Panc1 (cell line): ENCODE measurements at regions not wholly inside any gene's neighbourhood (a gene's known extent, or its start where the extent isn't known, plus 50 kb on each side); places are given as distances from the start of the nearest gene placed in this dataset.

Experiments used
- ATAC-seq: fragments of 200-7000 bp; cut with Tn5 transposase; 2 replicates; pipeline ENCODE4 v1.9.1; 2020; ENCODE audit warnings: mild to moderate bottlenecking, moderate library complexity
- BruUV-seq: library from RNA; stranded (reverse); fragments of 400-500 nt; replicated peaks from 2 replicates; lab custom pipeline; 2021; lab: Mats Ljungman, UMichigan
- CTCF ChIA-PET: fragments of 300-600 bp; sonication (Branson Sonifier 250); formaldehyde crosslinking; loops from one replicate; lab custom pipeline; 2022; ENCODE audit warnings: antibody characterized with exemption; lab: Charles Lee
- POLR2A ChIA-PET: fragments of 300-600 bp; sonication (Branson Sonifier 250); formaldehyde crosslinking; loops from one replicate; lab custom pipeline; 2022; ENCODE audit warnings: antibody characterized with exemption; lab: Charles Lee
- DNase-seq: peaks from one replicate; pipeline ENCODE4 v3.0.0-alpha.2; 2010; ENCODE audit warnings: low read depth, low spot score
- H3K27ac ChIP-seq: 2 replicates; pipeline ENCODE4 v1.5.1; 2011; ENCODE audit warnings: mild to moderate bottlenecking, low read length, inconsistent platforms
- H3K27me3 ChIP-seq: fragments of 200-500 bp; sonication (Bioruptor generic); 2 replicates; pipeline ENCODE4 v1.6.0; 2014; ENCODE audit warnings: low read length, inconsistent platforms; ENCODE audit not compliant: control insufficient read depth, insufficient read depth
- H3K36me3 ChIP-seq: fragments of 200-500 bp; sonication (Bioruptor generic); 2 replicates; pipeline ENCODE4 v1.5.1; 2014; ENCODE audit warnings: inconsistent platforms, mild to moderate bottlenecking, low read length, moderate library complexity; ENCODE audit not compliant: control insufficient read depth, insufficient read depth
- H3K4me1 ChIP-seq: 2 replicates; pipeline ENCODE4 v1.5.1; 2011; ENCODE audit warnings: inconsistent platforms, mild to moderate bottlenecking, low read length, moderate library complexity; ENCODE audit not compliant: control insufficient read depth, insufficient read depth
- H3K4me3 ChIP-seq, 2 experiments: 2 replicates each; pipeline ENCODE4 v1.5.1; 2011 to 2012; ENCODE audit warnings: low read depth in 2 of 2, low read length in 2 of 2, mild to moderate bottlenecking in 2 of 2, inconsistent platforms in 1 of 2, moderate library complexity in 1 of 2
- H3K9me3 ChIP-seq: fragments of 200-500 bp; sonication (Bioruptor generic); 2 replicates; pipeline ENCODE4 v1.5.1; 2014; ENCODE audit warnings: low read depth, mild to moderate bottlenecking, inconsistent platforms, low read length, moderate library complexity; ENCODE audit not compliant: control insufficient read depth, insufficient read depth
- POLR2AphosphoS5 ChIP-seq: IDR thresholded peaks from 2 replicates; pipeline ENCODE4 v1.6.1; 2012; ENCODE audit warnings: mild to moderate bottlenecking, low read depth, low read length, moderate library complexity
- SIN3A ChIP-seq: IDR thresholded peaks from 2 replicates; pipeline ENCODE4 v1.6.1; 2012; ENCODE audit warnings: low read depth, mild to moderate bottlenecking, low read length, moderate library complexity, borderline replicate concordance; ENCODE audit not compliant: insufficient read depth
- TCF7L2 ChIP-seq: IDR thresholded peaks from 2 replicates; pipeline ENCODE4 v1.6.1; 2011; ENCODE audit warnings: mild to moderate bottlenecking, low read depth, low read length, inconsistent platforms
- in situ Hi-C: cut with HindIII; loops from 2 replicates; pipeline ENCODE4 v1.10.0; 2016; ENCODE audit warnings: low sequenced_read_pairs, low pct_unique_long_range_greater_than_20kb
- intact Hi-C: fragments of 100-400 bp; cut with micrococcal nuclease; formaldehyde crosslinking; loops from one replicate; pipeline ENCODE4 v1.10.0; 2022; ENCODE audit not compliant: unreplicated experiment
- TF ChIP-seq, protein P1 (sequence below): fragments of 450-650 bp; IDR thresholded peaks from 2 replicates; pipeline ENCODE4 v1.5.1; 2017; ENCODE audit warnings: mild to moderate bottlenecking
- TF ChIP-seq, protein P2 (sequence below), 2 experiments: IDR thresholded peaks; 2 replicates each; pipeline ENCODE4 v1.6.1; 2011 to 2012; ENCODE audit warnings: low read depth in 2 of 2, control low read depth in 1 of 2, low read length in 1 of 2, mild to moderate bottlenecking in 1 of 2, moderate library complexity in 1 of 2; ENCODE audit not compliant: insufficient read depth in 1 of 2

DNA sequence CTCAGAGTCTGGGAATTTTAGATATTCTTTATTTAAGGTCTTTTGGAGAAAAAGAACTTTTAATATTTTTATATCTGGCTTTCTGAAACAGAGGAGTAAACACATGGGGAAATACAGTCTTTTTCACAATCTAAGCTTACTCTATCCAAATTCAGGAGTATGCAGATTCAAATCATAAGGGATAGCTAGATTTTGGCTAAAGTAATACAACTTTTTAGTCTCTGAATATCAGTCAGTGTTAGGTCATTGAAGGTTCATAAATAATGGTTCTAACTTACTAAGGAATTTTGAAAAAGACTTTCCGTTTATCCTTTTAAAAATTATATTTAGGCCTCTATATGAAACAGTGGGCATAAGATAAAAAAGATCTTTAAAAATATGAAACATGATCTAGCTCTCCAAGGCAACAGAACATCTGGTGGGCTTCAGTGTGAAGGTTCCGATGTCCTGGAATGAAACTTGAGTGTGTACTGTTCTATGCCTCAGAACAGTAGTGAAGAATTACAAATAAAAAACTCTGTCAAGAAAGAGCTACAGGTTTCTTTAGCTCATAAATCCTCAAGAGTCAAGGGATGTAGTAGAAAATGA lies 165.2 kb upstream of the PDGFD start:
- no peaks in the 10 kb centered on the region for H3K27me3 ChIP-seq
- no peaks in the 10 kb centered on the region for H3K4me1 ChIP-seq
- H3K27ac ChIP-seq, result no peak overlapping the region
- ATAC-seq (no peak), DNase-seq (no peak)
- no peak overlapping the region for H3K4me3 ChIP-seq
- intact Hi-C loops (no loop called here), in situ Hi-C loops (no loop called here)
- TF ChIP-seq TCF7L2 (no peak), SIN3A (no peak), POLR2AphosphoS5 (no peak)
- TF ChIP-seq, protein P1, sequence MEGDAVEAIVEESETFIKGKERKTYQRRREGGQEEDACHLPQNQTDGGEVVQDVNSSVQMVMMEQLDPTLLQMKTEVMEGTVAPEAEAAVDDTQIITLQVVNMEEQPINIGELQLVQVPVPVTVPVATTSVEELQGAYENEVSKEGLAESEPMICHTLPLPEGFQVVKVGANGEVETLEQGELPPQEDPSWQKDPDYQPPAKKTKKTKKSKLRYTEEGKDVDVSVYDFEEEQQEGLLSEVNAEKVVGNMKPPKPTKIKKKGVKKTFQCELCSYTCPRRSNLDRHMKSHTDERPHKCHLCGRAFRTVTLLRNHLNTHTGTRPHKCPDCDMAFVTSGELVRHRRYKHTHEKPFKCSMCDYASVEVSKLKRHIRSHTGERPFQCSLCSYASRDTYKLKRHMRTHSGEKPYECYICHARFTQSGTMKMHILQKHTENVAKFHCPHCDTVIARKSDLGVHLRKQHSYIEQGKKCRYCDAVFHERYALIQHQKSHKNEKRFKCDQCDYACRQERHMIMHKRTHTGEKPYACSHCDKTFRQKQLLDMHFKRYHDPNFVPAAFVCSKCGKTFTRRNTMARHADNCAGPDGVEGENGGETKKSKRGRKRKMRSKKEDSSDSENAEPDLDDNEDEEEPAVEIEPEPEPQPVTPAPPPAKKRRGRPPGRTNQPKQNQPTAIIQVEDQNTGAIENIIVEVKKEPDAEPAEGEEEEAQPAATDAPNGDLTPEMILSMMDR, result no peak
- H3K36me3 ChIP-seq, result no peaks in the 10 kb centered on the region
- CTCF ChIA-PET, result no interaction called here
- POLR2A ChIA-PET, result interaction anchor here (0.6 kb wide), 1 partner anchor 961 kb away, joined by 11 read pairs; no protein-coding TSS in a partner anchor
- no peaks in the 10 kb centered on the region for H3K9me3 ChIP-seq
- BruUV-seq, result no TSS peak

- no peak overlapping the region for H3K4me3 ChIP-seq
- POLR2A ChIA-PET, result no interaction called here
- in situ Hi-C loops, result no loop called here
Observed at GRCh38 chr11:104328512-104328907, 164.6 kb upstream of the PDGFD start.

More at GRCh38 chr11:104328512-104328907, 164.6 kb upstream of the PDGFD start:
- H3K27ac ChIP-seq, result no peak overlapping the region
- DNase-seq (no peak), ATAC-seq (no peak)
- intact Hi-C loops, result no loop called here
- CTCF ChIA-PET, result no interaction called here
- TF ChIP-seq POLR2AphosphoS5 (no peak), SIN3A (no peak), TCF7L2 (no peak)
- TF ChIP-seq, protein P1, result no peak
- TF ChIP-seq, protein P2, sequence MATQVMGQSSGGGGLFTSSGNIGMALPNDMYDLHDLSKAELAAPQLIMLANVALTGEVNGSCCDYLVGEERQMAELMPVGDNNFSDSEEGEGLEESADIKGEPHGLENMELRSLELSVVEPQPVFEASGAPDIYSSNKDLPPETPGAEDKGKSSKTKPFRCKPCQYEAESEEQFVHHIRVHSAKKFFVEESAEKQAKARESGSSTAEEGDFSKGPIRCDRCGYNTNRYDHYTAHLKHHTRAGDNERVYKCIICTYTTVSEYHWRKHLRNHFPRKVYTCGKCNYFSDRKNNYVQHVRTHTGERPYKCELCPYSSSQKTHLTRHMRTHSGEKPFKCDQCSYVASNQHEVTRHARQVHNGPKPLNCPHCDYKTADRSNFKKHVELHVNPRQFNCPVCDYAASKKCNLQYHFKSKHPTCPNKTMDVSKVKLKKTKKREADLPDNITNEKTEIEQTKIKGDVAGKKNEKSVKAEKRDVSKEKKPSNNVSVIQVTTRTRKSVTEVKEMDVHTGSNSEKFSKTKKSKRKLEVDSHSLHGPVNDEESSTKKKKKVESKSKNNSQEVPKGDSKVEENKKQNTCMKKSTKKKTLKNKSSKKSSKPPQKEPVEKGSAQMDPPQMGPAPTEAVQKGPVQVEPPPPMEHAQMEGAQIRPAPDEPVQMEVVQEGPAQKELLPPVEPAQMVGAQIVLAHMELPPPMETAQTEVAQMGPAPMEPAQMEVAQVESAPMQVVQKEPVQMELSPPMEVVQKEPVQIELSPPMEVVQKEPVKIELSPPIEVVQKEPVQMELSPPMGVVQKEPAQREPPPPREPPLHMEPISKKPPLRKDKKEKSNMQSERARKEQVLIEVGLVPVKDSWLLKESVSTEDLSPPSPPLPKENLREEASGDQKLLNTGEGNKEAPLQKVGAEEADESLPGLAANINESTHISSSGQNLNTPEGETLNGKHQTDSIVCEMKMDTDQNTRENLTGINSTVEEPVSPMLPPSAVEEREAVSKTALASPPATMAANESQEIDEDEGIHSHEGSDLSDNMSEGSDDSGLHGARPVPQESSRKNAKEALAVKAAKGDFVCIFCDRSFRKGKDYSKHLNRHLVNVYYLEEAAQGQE (IDR thresholded peaks at IDR 0.05; ENCODE audit: insufficient read depth in 1 of 2, low read depth in 2 of 2, low read length in 1 of 2), result no peak
- no TSS peak for BruUV-seq
- H3K36me3 ChIP-seq, result no peaks in the 10 kb centered on the region
- H3K9me3 ChIP-seq, result no peaks in the 10 kb centered on the region
- H3K4me1 ChIP-seq, result no peaks in the 10 kb centered on the region
- no peaks in the 10 kb centered on the region for H3K27me3 ChIP-seq
